ENCODE measurements at regions not wholly inside any gene's neighbourhood (a gene's known extent, or its start where the extent isn't known, plus 50 kb on each side); places are given as distances from the start of the nearest gene placed in this dataset.

DNA sequence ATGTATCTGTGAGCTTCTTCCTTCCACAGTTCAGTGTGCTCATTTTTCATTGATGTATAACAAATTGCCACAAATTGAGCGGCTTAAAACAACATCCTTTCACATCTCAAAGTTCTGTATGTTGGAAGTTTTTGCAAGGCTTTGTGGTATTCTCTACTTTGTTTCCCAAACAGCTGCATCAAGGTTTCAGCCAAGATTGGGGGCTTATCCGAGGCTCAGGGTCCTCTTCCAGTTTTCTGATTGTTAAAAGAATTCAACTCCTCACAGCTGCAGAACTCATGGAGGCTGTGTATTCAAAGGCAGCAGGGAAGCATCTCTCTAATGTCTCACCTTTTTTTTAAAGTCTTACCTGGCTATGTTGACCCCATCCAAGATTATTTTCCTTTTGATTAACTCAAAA, 1369.8 kb downstream of the PCDH9 start:
- Histone ChIP-seq H3K36me3 (ENCODE audit: control insufficient read depth in 5 of 5, insufficient read depth in 5 of 5, low read length in 5 of 5) (no peaks in the 10 kb centered on the region), H3K27ac (ENCODE audit: low read depth, low read length) (no peak overlapping the region), H3K4me3 (ENCODE audit: low read depth in 1 of 5, low read length in 5 of 5) (no peak overlapping the region), H3K27me3 (ENCODE audit: control insufficient read depth in 5 of 5, insufficient read depth in 4 of 5, low read length in 5 of 5) (no peaks in the 10 kb centered on the region), H3K4me1 (ENCODE audit: control insufficient read depth in 5 of 5, insufficient read depth in 5 of 5, low read length in 5 of 5) (no peaks in the 10 kb centered on the region), H3K9me3 (ENCODE audit: control insufficient read depth in 5 of 5, low read length in 5 of 5) (peaks cover 0 to 2% (median 0%) of the 10 kb centered on the region in 5 donors), H3K9ac (ENCODE audit: low read length in 5 of 5) (no peak overlapping the region)

DNA sequence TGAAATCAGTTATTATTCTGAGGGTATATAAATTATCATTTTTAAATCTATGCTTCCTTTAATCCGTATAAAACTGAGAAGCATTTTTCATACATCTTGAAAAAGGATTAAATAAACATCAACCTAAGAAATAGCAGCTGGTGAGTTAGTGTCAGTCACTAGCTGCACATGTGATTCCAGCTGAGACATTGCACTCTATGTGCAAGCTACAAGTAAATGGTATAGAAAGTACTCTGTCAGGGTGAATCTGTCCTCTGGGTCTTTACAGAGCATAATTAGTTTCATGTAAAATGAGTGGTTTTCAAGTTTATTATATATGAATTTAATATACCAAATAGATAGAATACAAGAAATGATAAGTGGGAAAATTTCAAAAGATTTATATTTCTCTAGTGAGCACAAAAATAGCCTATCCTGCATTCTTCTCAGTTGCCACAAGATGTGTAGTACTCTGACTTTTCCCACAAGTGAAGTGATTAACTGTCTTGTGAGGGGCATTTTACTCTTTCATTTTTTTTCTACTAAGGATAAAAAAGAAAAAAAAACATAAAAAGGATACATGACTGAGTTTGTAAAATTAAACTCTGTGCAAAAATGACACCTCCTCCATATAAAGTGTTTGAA, 1372.1 kb downstream of the PCDH9 start:
- H3K27ac ChIP-seq (ENCODE audit: low read depth, low read length): no peak overlapping the region
- no peaks in the 10 kb centered on the region for H3K4me1 ChIP-seq (ENCODE audit: control insufficient read depth in 5 of 5, insufficient read depth in 5 of 5, low read length in 5 of 5)
- H3K9ac ChIP-seq (ENCODE audit: low read length in 5 of 5): no peak overlapping the region
- H3K4me3 ChIP-seq (ENCODE audit: low read depth in 1 of 5, low read length in 5 of 5): no peak overlapping the region
- no peaks in the 10 kb centered on the region for H3K27me3 ChIP-seq (ENCODE audit: control insufficient read depth in 5 of 5, insufficient read depth in 4 of 5, low read length in 5 of 5)
- peaks cover 0 to under 1% (median 0%) of the 10 kb centered on the region in 5 donors for H3K9me3 ChIP-seq (ENCODE audit: control insufficient read depth in 5 of 5, low read length in 5 of 5)
- H3K36me3 ChIP-seq (ENCODE audit: control insufficient read depth in 5 of 5, insufficient read depth in 5 of 5, low read length in 5 of 5): no peaks in the 10 kb centered on the region

- no peaks in the 10 kb centered on the region for H3K27me3 ChIP-seq (ENCODE audit: control insufficient read depth in 5 of 5, insufficient read depth in 4 of 5, low read length in 5 of 5)
- no peaks in the 10 kb centered on the region for H3K4me1 ChIP-seq (ENCODE audit: control insufficient read depth in 5 of 5, insufficient read depth in 5 of 5, low read length in 5 of 5)
- no peaks in the 10 kb centered on the region for H3K9me3 ChIP-seq (ENCODE audit: control insufficient read depth in 5 of 5, low read length in 5 of 5)
- H3K9ac ChIP-seq (ENCODE audit: low read length in 5 of 5): no peak overlapping the region
- no peaks in the 10 kb centered on the region for H3K36me3 ChIP-seq (ENCODE audit: control insufficient read depth in 5 of 5, insufficient read depth in 5 of 5, low read length in 5 of 5)
- H3K27ac ChIP-seq (ENCODE audit: low read depth, low read length): no peak overlapping the region
- no peak overlapping the region for H3K4me3 ChIP-seq (ENCODE audit: low read depth in 1 of 5, low read length in 5 of 5)
Measured at GRCh38 chr13:65856431-65856830, 1373.7 kb downstream of the PCDH9 start.

GRCh38 chr13:65855242-65855805, 1374.8 kb downstream of the PCDH9 start:
- Histone ChIP-seq H3K4me1 (ENCODE audit: control insufficient read depth in 5 of 5, insufficient read depth in 5 of 5, low read length in 5 of 5) (no peaks in the 10 kb centered on the region), H3K27ac (ENCODE audit: low read depth, low read length) (no peak overlapping the region), H3K36me3 (ENCODE audit: control insufficient read depth in 5 of 5, insufficient read depth in 5 of 5, low read length in 5 of 5) (no peaks in the 10 kb centered on the region), H3K4me3 (ENCODE audit: low read depth in 1 of 5, low read length in 5 of 5) (no peak overlapping the region), H3K9me3 (ENCODE audit: control insufficient read depth in 5 of 5, low read length in 5 of 5) (no peaks in the 10 kb centered on the region), H3K27me3 (ENCODE audit: control insufficient read depth in 5 of 5, insufficient read depth in 4 of 5, low read length in 5 of 5) (no peaks in the 10 kb centered on the region), H3K9ac (ENCODE audit: low read length in 5 of 5) (no peak overlapping the region)

DNA sequence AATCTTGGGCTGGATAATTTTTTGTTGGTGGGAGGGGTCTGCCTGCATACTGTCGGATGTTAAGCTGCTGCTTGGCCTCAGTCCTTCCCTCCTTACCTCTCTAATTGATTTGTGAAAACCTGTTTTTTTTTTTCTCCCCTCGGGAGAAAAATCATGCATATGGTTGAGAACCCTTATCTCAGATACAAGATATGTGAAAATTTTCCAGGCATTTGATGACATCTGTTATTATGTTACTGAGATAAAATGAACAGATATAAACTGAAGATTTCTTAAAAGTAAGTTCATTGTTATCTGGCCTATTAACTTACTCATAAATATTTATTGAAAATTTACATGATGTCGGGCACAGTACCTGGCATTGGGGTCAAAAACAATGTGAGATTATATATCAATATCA, 1375.7 kb downstream of the PCDH9 start:
- H3K27ac ChIP-seq (ENCODE audit: low read depth, low read length): no peak overlapping the region
- H3K4me3 ChIP-seq (ENCODE audit: low read depth in 1 of 5, low read length in 5 of 5): no peak overlapping the region
- H3K9ac ChIP-seq (ENCODE audit: low read length in 5 of 5): no peak overlapping the region
- H3K27me3 ChIP-seq (ENCODE audit: control insufficient read depth in 5 of 5, insufficient read depth in 4 of 5, low read length in 5 of 5): no peaks in the 10 kb centered on the region
- no peaks in the 10 kb centered on the region for H3K9me3 ChIP-seq (ENCODE audit: control insufficient read depth in 5 of 5, low read length in 5 of 5)
- H3K36me3 ChIP-seq (ENCODE audit: control insufficient read depth in 5 of 5, insufficient read depth in 5 of 5, low read length in 5 of 5): no peaks in the 10 kb centered on the region
- no peaks in the 10 kb centered on the region for H3K4me1 ChIP-seq (ENCODE audit: control insufficient read depth in 5 of 5, insufficient read depth in 5 of 5, low read length in 5 of 5)

DNA sequence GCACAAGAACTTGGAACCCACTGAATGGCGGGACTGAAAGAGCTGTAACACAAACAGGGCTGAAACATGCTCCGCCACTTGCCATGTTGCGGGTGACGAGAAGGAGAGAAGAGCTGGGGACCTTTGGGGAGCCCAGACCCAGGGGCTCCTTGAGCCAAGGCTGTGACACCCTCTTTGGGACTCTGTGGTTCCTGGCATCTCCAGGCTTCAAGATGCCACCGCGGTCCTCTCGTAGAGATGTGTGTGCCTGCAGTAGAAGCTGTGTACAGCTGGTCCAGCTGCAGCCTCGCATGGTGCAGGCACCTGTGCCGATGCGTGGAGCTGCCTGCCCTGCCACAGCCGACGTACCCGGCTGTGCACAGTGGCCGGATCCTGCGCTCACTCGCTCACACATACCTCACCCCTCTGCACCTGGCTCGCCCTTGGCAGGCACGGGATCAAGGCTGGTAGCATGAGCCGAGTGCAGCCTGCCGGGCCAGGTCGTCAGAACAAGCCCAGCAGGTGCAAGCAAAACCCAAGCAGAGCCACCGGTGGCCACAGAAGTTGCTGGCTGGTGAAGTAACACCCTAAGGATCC, 1385.8 kb downstream of the PCDH9 start:
- Histone ChIP-seq H3K4me3 (ENCODE audit: low read depth in 1 of 5, low read length in 5 of 5) (no peak overlapping the region), H3K4me1 (ENCODE audit: control insufficient read depth in 5 of 5, insufficient read depth in 5 of 5, low read length in 5 of 5) (no peaks in the 10 kb centered on the region), H3K9me3 (ENCODE audit: control insufficient read depth in 5 of 5, low read length in 5 of 5) (no peaks in the 10 kb centered on the region), H3K27me3 (ENCODE audit: control insufficient read depth in 5 of 5, insufficient read depth in 4 of 5, low read length in 5 of 5) (no peaks in the 10 kb centered on the region), H3K27ac (ENCODE audit: low read depth, low read length) (no peak overlapping the region), H3K9ac (ENCODE audit: low read length in 5 of 5) (no peak overlapping the region), H3K36me3 (ENCODE audit: control insufficient read depth in 5 of 5, insufficient read depth in 5 of 5, low read length in 5 of 5) (no peaks in the 10 kb centered on the region)

DNA sequence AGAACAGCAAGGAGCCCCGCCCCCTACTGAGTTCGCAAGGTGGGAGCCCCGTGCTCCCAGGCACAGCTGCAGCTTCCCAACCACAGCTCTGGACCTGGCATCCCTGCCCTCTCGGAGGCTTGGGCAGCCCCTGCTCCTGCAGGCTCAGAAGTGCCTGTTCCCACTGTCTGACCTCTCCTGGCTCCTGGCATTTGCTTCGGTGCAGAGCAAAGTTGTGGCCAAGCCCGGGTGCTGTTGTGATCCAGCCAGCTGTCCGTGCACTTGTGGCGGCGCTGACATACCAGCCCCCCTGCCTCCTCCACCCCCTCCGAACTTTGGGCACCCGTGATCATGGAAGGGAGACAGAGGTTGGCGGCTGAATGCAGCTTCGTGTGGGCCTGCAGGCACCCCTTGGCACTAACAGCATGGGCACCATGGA, 1386.8 kb downstream of the PCDH9 start:
- no peaks in the 10 kb centered on the region for H3K27me3 ChIP-seq (ENCODE audit: control insufficient read depth in 5 of 5, insufficient read depth in 4 of 5, low read length in 5 of 5)
- H3K27ac ChIP-seq (ENCODE audit: low read depth, low read length): no peak overlapping the region
- no peak overlapping the region for H3K9ac ChIP-seq (ENCODE audit: low read length in 5 of 5)
- no peak overlapping the region for H3K4me3 ChIP-seq (ENCODE audit: low read depth in 1 of 5, low read length in 5 of 5)
- no peaks in the 10 kb centered on the region for H3K36me3 ChIP-seq (ENCODE audit: control insufficient read depth in 5 of 5, insufficient read depth in 5 of 5, low read length in 5 of 5)
- no peaks in the 10 kb centered on the region for H3K9me3 ChIP-seq (ENCODE audit: control insufficient read depth in 5 of 5, low read length in 5 of 5)
- H3K4me1 ChIP-seq (ENCODE audit: control insufficient read depth in 5 of 5, insufficient read depth in 5 of 5, low read length in 5 of 5): no peaks in the 10 kb centered on the region

GRCh38 chr13:65841156-65841555, 1389.0 kb downstream of the PCDH9 start:
- H3K4me1 ChIP-seq (ENCODE audit: control insufficient read depth in 5 of 5, insufficient read depth in 5 of 5, low read length in 5 of 5): no peaks in the 10 kb centered on the region
- no peaks in the 10 kb centered on the region for H3K36me3 ChIP-seq (ENCODE audit: control insufficient read depth in 5 of 5, insufficient read depth in 5 of 5, low read length in 5 of 5)
- H3K4me3 ChIP-seq (ENCODE audit: low read depth in 1 of 5, low read length in 5 of 5): no peak overlapping the region
- no peaks in the 10 kb centered on the region for H3K9me3 ChIP-seq (ENCODE audit: control insufficient read depth in 5 of 5, low read length in 5 of 5)
- H3K9ac ChIP-seq (ENCODE audit: low read length in 5 of 5): no peak overlapping the region
- no peaks in the 10 kb centered on the region for H3K27me3 ChIP-seq (ENCODE audit: control insufficient read depth in 5 of 5, insufficient read depth in 4 of 5, low read length in 5 of 5)
- no peak overlapping the region for H3K27ac ChIP-seq (ENCODE audit: low read depth, low read length)

DNA sequence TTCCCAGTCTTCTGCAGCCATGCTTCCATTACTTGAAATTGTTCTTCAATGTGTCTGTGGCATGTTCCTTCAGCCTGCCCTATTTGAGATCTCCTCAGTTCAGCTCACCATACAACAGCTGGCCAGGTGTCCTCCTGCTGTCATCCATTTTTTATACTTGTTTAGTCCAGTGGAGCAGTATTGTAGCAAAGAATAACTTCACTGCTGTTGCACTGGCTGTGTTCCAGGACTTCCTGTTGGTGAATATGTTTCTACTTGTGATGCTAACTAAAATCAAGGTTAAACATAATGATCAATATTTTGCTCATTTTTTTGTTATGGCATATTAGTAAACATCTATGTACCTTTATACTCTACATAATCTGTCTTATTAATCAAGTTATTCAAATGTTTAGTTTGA, 1394.1 kb downstream of the PCDH9 start:
- no peaks in the 10 kb centered on the region for H3K36me3 ChIP-seq (ENCODE audit: control insufficient read depth in 5 of 5, insufficient read depth in 5 of 5, low read length in 5 of 5)
- no peaks in the 10 kb centered on the region for H3K27me3 ChIP-seq (ENCODE audit: control insufficient read depth in 5 of 5, insufficient read depth in 4 of 5, low read length in 5 of 5)
- no peak overlapping the region for H3K4me3 ChIP-seq (ENCODE audit: low read depth in 1 of 5, low read length in 5 of 5)
- H3K27ac ChIP-seq (ENCODE audit: low read depth, low read length): no peak overlapping the region
- no peak overlapping the region for H3K9ac ChIP-seq (ENCODE audit: low read length in 5 of 5)
- H3K9me3 ChIP-seq (ENCODE audit: control insufficient read depth in 5 of 5, low read length in 5 of 5): no peaks in the 10 kb centered on the region
- no peaks in the 10 kb centered on the region for H3K4me1 ChIP-seq (ENCODE audit: control insufficient read depth in 5 of 5, insufficient read depth in 5 of 5, low read length in 5 of 5)

DNA sequence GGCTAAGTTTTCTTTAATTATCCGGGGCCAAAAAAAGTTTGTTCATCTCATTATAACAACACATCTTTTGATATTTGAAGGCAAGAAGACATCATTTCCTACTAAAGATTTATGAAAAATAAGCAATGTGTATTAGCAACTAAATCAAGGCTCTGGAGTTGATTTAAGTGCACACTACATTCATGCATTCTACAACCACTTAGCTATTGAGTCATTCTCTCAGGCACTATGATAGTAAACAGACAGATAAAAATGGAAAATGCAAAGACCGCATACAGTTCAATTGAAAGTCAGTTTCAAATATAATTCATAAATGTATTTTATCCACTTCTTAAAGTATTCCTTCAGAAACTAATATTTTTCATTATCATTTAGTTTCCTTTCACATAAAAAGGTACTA, 1395.2 kb downstream of the PCDH9 start:
- no peaks in the 10 kb centered on the region for H3K9me3 ChIP-seq (ENCODE audit: control insufficient read depth in 5 of 5, low read length in 5 of 5)
- no peaks in the 10 kb centered on the region for H3K27me3 ChIP-seq (ENCODE audit: control insufficient read depth in 5 of 5, insufficient read depth in 4 of 5, low read length in 5 of 5)
- H3K36me3 ChIP-seq (ENCODE audit: control insufficient read depth in 5 of 5, insufficient read depth in 5 of 5, low read length in 5 of 5): no peaks in the 10 kb centered on the region
- H3K4me3 ChIP-seq (ENCODE audit: low read depth in 1 of 5, low read length in 5 of 5): no peak overlapping the region
- H3K9ac ChIP-seq (ENCODE audit: low read length in 5 of 5): no peak overlapping the region
- no peaks in the 10 kb centered on the region for H3K4me1 ChIP-seq (ENCODE audit: control insufficient read depth in 5 of 5, insufficient read depth in 5 of 5, low read length in 5 of 5)
- H3K27ac ChIP-seq (ENCODE audit: low read depth, low read length): no peak overlapping the region
